CD4-positive, alpha-beta T cell (primary cell): ENCODE measurements at regions not wholly inside any gene's neighbourhood (a gene's known extent, or its start where the extent isn't known, plus 50 kb on each side); places are given as distances from the start of the nearest gene placed in this dataset.

Source experiments
- ATAC-seq: fragments of 200-7000 bp; cut with Tn5 transposase; one replicate; pipeline ENCODE4 v1.10.0; 2022; ENCODE audit warnings: mild to moderate bottlenecking; ENCODE audit not compliant: poor library complexity
- CTCF ChIA-PET: fragments of 350-600 bp; sonication (Branson Sonifier 250); formaldehyde crosslinking; loops from one replicate; lab custom pipeline; 2021; ENCODE audit warnings: antibody characterized with exemption, inconsistent platforms; lab: Charles Lee
- POLR2A ChIA-PET: fragments of 350-600 bp; sonication (Branson Sonifier 250); formaldehyde crosslinking; loops from one replicate; lab custom pipeline; 2021; ENCODE audit warnings: antibody characterized with exemption, inconsistent platforms; lab: Charles Lee
- DNase-seq, 14 experiments: peaks; one replicate each; pipeline ENCODE4 v3.0.0-alpha.2; 2013 to 2020; ENCODE audit warnings: mixed read lengths in 2 of 14
- H3K27ac ChIP-seq, 2 donors: one replicate each; pipeline versions ENCODE4 v1.5.1 to v1.7.0; 2013; ENCODE audit warnings: low read length in 2 of 2, low read depth in 1 of 2, mild to moderate bottlenecking in 1 of 2
- H3K27me3 ChIP-seq, 2 experiments: 1 replicate in 1 of 2; 2 replicates in 1 of 2; pipeline versions ENCODE4 v1.6.1 to v1.7.0; 2013; ENCODE audit warnings: low read length in 2 of 2, control low read depth in 1 of 2, mild to moderate bottlenecking in 1 of 2, moderate library complexity in 1 of 2; ENCODE audit not compliant: insufficient read depth in 2 of 2, control insufficient read depth in 1 of 2
- H3K36me3 ChIP-seq: one replicate; pipeline ENCODE4 v1.6.1; 2013; ENCODE audit warnings: low read length, control low read depth; ENCODE audit not compliant: insufficient read depth
- H3K4me1 ChIP-seq: one replicate; pipeline ENCODE4 v1.6.1; 2013; ENCODE audit warnings: low read length, control low read depth; ENCODE audit not compliant: insufficient read depth
- H3K4me3 ChIP-seq: one replicate; pipeline ENCODE4 v1.5.1; 2013; ENCODE audit warnings: mild to moderate bottlenecking, low read length, moderate library complexity
- H3K9me3 ChIP-seq, 2 experiments: 1 replicate in 1 of 2; 2 replicates in 1 of 2; pipeline versions ENCODE4 v1.6.1 to v1.7.0; 2013; ENCODE audit warnings: low read length in 2 of 2, mild to moderate bottlenecking in 2 of 2, control low read depth in 1 of 2, moderate library complexity in 1 of 2; ENCODE audit not compliant: control insufficient read depth in 1 of 2, insufficient read depth in 1 of 2
- H3K27ac Mint-ChIP-seq: one replicate; pipeline ENCODE4 v1.8.0; 2020; ENCODE audit warnings: mixed read lengths
- H3K27me3 Mint-ChIP-seq: one replicate; pipeline ENCODE4 v1.8.0; 2021; ENCODE audit warnings: mixed read lengths
- H3K36me3 Mint-ChIP-seq: one replicate; pipeline ENCODE4 v1.8.0; 2021; ENCODE audit warnings: low read depth, mixed read lengths
- H3K4me1 Mint-ChIP-seq: one replicate; pipeline ENCODE4 v1.8.0; 2021; ENCODE audit warnings: low read depth, mixed read lengths
- H3K4me3 Mint-ChIP-seq: one replicate; pipeline ENCODE4 v1.8.0; 2020; ENCODE audit warnings: mild to moderate bottlenecking, mixed read lengths
- H3K9me3 Mint-ChIP-seq: one replicate; pipeline ENCODE4 v1.8.0; 2020; ENCODE audit warnings: mixed read lengths
- CTCF ChIP-seq: fragments of 200-600 bp; IDR thresholded peaks from one replicate; pipeline ENCODE4 v1.8.0; 2022; ENCODE audit warnings: antibody characterized with exemption, mild to moderate bottlenecking
- intact Hi-C, 2 experiments: fragments of 100-400 bp; cut with DNase I in 1 of 2; cut with micrococcal nuclease in 1 of 2; formaldehyde crosslinking; loops; one replicate each; pipeline versions ENCODE4 v1.15.1 to v1.9.0; 2023 to 2025; cut with DNase I, micrococcal nuclease

- H3K4me1 ChIP-seq = no peaks in the 10 kb centered on the region
- intact Hi-C loops = no loop called here
- no peaks in the 10 kb centered on the region for H3K36me3 ChIP-seq
- ChIA-PET CTCF (interaction anchor here (1.2 kb wide), 1 partner anchor 9 kb away, joined by 3 read pairs; no protein-coding TSS in a partner anchor), POLR2A (no interaction called here)
- Mint-ChIP-seq H3K27me3 (peaks cover 27% of the 10 kb centered on the region), H3K4me3 (no peak overlapping the region), H3K9me3 (no peaks in the 10 kb centered on the region), H3K27ac (no peak overlapping the region), H3K4me1 (no peaks in the 10 kb centered on the region), H3K36me3 (no peaks in the 10 kb centered on the region)
- ATAC-seq = no peak
- H3K4me3 ChIP-seq = no peak overlapping the region
- H3K27me3 ChIP-seq = peaks cover 0 to 2% of the 10 kb centered on the region in 2 experiments
- H3K9me3 ChIP-seq = no peaks in the 10 kb centered on the region
- DNase-seq = no peak
- TF ChIP-seq CTCF = no peak
- H3K27ac ChIP-seq = no peak overlapping the region
Observed at GRCh38 chr1:14546416-14546815, 52.1 kb upstream of the KAZN start.
